ENCODE measurements at regions not wholly inside any gene's neighbourhood (a gene's known extent, or its start where the extent isn't known, plus 50 kb on each side); places are given as distances from the start of the nearest gene placed in this dataset.

GRCh38 chr6:7468382-7469081 lies 72.9 kb upstream of the DSP start:
- Histone ChIP-seq H3K4me1 (no peaks in the 10 kb centered on the region), H3K4me3 (peak overlapping the region in 2 of 4 donors; percentile 12 to 25), H3K9me3 (no peaks in the 10 kb centered on the region), H3K27ac (no peak overlapping the region), H3K36me3 (no peaks in the 10 kb centered on the region), H3K27me3 (no peaks in the 10 kb centered on the region)
- WGBS, 2 donors = 71 to 81% methylated on average over 21 of the region's 21 CpGs
- intact Hi-C loops (cut with DNase I) = no loop called here
- DNase-seq = no peak
- TF ChIP-seq POLR2A (IDR thresholded peaks at IDR 0.05) = no peak
- TF ChIP-seq, protein P1, sequence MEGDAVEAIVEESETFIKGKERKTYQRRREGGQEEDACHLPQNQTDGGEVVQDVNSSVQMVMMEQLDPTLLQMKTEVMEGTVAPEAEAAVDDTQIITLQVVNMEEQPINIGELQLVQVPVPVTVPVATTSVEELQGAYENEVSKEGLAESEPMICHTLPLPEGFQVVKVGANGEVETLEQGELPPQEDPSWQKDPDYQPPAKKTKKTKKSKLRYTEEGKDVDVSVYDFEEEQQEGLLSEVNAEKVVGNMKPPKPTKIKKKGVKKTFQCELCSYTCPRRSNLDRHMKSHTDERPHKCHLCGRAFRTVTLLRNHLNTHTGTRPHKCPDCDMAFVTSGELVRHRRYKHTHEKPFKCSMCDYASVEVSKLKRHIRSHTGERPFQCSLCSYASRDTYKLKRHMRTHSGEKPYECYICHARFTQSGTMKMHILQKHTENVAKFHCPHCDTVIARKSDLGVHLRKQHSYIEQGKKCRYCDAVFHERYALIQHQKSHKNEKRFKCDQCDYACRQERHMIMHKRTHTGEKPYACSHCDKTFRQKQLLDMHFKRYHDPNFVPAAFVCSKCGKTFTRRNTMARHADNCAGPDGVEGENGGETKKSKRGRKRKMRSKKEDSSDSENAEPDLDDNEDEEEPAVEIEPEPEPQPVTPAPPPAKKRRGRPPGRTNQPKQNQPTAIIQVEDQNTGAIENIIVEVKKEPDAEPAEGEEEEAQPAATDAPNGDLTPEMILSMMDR (IDR thresholded peaks at IDR 0.05) = no peak
- no peak for TF ChIP-seq EP300 (IDR thresholded peaks at IDR 0.05)
- no peak for TF ChIP-seq POLR2AphosphoS5 (IDR thresholded peaks at IDR 0.05)

GRCh38 chr6:7469696-7470095 lies 71.8 kb upstream of the DSP start:
- Histone ChIP-seq H3K4me1 (no peaks in the 10 kb centered on the region), H3K27me3 (no peaks in the 10 kb centered on the region), H3K9me3 (no peaks in the 10 kb centered on the region), H3K36me3 (no peaks in the 10 kb centered on the region), H3K4me3 (no peak overlapping the region), H3K27ac (no peak overlapping the region)
- no peak for DNase-seq
- TF ChIP-seq POLR2AphosphoS5 (IDR thresholded peaks at IDR 0.05) (no peak), POLR2A (IDR thresholded peaks at IDR 0.05) (no peak), EP300 (IDR thresholded peaks at IDR 0.05) (no peak)
- TF ChIP-seq, protein P1 (IDR thresholded peaks at IDR 0.05) = no peak
- WGBS, 2 donors = 80 to 85% methylated on average over 4 of the region's 4 CpGs
- intact Hi-C loops (cut with DNase I) = no loop called here

DNA sequence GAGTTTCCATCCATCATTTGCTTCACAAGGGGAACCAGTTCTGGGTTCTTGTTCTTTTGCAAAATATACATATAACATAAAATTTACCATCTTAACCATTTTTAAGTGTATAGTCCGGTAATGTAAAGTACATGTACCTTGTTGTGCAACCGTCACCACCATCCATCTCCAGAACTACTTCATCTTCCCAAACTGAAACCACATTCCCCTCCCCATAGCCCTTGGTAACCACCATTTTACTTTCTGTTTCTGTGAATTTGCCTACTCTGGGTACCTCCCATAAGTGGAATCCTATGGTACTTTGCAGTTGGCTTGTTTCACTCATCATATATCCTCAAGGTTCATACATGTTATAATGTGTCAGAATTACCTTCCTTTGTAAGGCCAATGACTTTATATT lies 70.3 kb upstream of the DSP start:
- TF ChIP-seq, protein P1 (IDR thresholded peaks at IDR 0.05) = no peak
- TF ChIP-seq POLR2AphosphoS5 (IDR thresholded peaks at IDR 0.05) (no peak), POLR2A (IDR thresholded peaks at IDR 0.05) (no peak), EP300 (IDR thresholded peaks at IDR 0.05) (no peak)
- no peaks in the 10 kb centered on the region for H3K9me3 ChIP-seq
- H3K4me1 ChIP-seq = no peaks in the 10 kb centered on the region
- DNase-seq = no peak
- no peaks in the 10 kb centered on the region for H3K36me3 ChIP-seq
- H3K27ac ChIP-seq = no peak overlapping the region
- intact Hi-C loops (cut with DNase I) = no loop called here
- no peaks in the 10 kb centered on the region for H3K27me3 ChIP-seq
- 81 to 90% methylated on average over 2 of the region's 2 CpGs for WGBS, 2 donors
- no peak overlapping the region for H3K4me3 ChIP-seq

GRCh38 chr6:7473805-7474719 lies 67.4 kb upstream of the DSP start:
- 85 to 93% methylated on average over 7 of the region's 7 CpGs for WGBS, 2 donors
- TF ChIP-seq POLR2AphosphoS5 (IDR thresholded peaks at IDR 0.05) (no peak), POLR2A (IDR thresholded peaks at IDR 0.05) (no peak), EP300 (IDR thresholded peaks at IDR 0.05) (no peak)
- TF ChIP-seq, protein P1 (IDR thresholded peaks at IDR 0.05) = no peak
- no peaks in the 10 kb centered on the region for H3K4me1 ChIP-seq
- no peaks in the 10 kb centered on the region for H3K27me3 ChIP-seq
- no peaks in the 10 kb centered on the region for H3K9me3 ChIP-seq
- H3K36me3 ChIP-seq = no peaks in the 10 kb centered on the region
- no peak overlapping the region for H3K4me3 ChIP-seq
- DNase-seq = no peak
- H3K27ac ChIP-seq = no peak overlapping the region
- intact Hi-C loops (cut with DNase I) = no loop called here
